ENCODE measurements at regions not wholly inside any gene's neighbourhood (a gene's known extent, or its start where the extent isn't known, plus 50 kb on each side); places are given as distances from the start of the nearest gene placed in this dataset.
"Not testable (repeated sequence)": the region's sequence is repeated elsewhere in the genome, so short reads cannot be mapped to it uniquely, and the experiment has no call there.

DNA sequence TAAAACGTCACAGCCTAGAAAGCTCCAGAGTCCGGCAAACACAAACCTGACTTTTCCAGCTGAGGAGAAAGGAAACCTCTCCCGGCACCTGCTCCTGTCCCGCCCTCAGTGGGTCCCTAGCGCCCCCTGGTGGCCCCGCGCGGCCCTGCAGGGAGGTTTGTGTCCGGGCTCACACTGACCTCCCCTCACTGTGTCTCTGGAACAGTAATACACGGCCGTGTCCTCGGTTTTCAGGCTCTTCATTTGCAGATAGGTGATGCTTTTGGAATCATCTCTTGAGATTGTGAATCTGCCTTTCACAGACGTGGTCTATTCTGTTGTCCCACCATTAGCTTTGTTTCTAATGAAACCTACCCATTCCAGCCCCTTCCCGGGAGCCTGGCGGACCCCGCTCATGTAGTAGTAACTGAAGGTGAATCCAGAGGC is 731.2 kb downstream of the TMEM121 start:
- TF ChIP-seq, protein P1, sequence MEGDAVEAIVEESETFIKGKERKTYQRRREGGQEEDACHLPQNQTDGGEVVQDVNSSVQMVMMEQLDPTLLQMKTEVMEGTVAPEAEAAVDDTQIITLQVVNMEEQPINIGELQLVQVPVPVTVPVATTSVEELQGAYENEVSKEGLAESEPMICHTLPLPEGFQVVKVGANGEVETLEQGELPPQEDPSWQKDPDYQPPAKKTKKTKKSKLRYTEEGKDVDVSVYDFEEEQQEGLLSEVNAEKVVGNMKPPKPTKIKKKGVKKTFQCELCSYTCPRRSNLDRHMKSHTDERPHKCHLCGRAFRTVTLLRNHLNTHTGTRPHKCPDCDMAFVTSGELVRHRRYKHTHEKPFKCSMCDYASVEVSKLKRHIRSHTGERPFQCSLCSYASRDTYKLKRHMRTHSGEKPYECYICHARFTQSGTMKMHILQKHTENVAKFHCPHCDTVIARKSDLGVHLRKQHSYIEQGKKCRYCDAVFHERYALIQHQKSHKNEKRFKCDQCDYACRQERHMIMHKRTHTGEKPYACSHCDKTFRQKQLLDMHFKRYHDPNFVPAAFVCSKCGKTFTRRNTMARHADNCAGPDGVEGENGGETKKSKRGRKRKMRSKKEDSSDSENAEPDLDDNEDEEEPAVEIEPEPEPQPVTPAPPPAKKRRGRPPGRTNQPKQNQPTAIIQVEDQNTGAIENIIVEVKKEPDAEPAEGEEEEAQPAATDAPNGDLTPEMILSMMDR (IDR thresholded peaks at IDR 0.05; ENCODE audit: control insufficient read depth, extremely low read depth, insufficient read depth) = peak; percentile 80
- DNase-seq (ENCODE audit: low read depth); H3K4me3 ChIP-seq (ENCODE audit: low read depth, low read length): not testable (repeated sequence)

DNA sequence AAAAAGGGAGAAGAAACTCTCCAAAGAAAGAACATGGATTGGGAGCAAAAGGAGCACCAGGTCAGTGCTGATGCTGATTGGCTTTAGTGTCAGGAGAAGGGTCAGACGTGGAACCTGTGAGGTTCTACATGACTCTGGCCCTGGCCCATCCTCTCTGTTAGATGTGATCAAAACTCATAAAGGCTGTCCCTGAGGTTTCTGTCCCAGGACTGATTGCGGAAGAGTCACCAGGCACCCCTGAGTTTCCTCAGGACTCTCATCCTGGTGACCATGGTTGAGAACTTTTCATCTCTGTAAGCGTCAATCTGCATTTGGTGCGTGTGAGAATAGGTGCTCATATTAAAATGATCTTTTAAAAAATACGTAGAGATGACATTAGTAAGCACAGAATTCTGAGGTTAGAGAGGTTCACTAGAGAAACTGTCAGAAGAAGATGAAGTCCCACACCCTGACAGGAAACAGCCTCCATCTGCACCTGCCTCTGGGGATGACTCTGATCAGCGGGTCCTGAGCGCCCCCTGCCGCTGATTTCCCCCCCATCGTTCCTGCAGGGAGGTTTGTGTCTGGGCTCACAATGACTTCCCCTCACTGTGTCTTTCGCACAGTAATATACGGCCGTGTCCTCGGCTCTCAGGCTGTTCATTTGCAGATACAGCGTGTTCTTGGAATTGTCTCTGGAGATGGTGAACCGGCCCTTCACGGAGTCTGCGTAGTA is 741.8 kb downstream of the TMEM121 start:
- no peak for DNase-seq (ENCODE audit: low read depth)
- TF ChIP-seq, protein P1 (IDR thresholded peaks at IDR 0.05; ENCODE audit: control insufficient read depth, extremely low read depth, insufficient read depth) = peak; percentile 41
- H3K4me3 ChIP-seq (ENCODE audit: low read depth, low read length) = no peak overlapping the region

DNA sequence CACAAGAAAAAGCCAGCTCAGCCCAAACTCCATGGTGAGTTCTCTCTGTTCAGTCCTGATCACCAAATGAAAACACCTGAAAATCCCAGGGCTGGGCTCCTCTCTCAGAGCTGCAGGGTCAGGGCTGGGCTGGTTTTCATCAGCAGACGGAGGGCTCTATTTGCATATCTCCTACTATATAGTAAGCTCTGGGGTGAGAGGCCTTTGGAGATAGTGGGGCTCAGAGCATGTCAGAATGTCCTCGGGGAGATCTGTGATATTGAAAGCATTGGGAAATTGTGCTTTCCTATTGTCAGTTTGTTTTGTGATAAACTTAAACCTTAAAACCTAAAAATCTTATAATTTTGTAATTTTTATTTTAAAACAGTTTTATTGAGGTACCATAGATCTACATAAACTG is 742.6 kb downstream of the TMEM121 start:
- no peak for DNase-seq (ENCODE audit: low read depth)
- no peak overlapping the region for H3K4me3 ChIP-seq (ENCODE audit: low read depth, low read length)
- TF ChIP-seq, protein P1 (IDR thresholded peaks at IDR 0.05; ENCODE audit: control insufficient read depth, extremely low read depth, insufficient read depth) = no peak

DNA sequence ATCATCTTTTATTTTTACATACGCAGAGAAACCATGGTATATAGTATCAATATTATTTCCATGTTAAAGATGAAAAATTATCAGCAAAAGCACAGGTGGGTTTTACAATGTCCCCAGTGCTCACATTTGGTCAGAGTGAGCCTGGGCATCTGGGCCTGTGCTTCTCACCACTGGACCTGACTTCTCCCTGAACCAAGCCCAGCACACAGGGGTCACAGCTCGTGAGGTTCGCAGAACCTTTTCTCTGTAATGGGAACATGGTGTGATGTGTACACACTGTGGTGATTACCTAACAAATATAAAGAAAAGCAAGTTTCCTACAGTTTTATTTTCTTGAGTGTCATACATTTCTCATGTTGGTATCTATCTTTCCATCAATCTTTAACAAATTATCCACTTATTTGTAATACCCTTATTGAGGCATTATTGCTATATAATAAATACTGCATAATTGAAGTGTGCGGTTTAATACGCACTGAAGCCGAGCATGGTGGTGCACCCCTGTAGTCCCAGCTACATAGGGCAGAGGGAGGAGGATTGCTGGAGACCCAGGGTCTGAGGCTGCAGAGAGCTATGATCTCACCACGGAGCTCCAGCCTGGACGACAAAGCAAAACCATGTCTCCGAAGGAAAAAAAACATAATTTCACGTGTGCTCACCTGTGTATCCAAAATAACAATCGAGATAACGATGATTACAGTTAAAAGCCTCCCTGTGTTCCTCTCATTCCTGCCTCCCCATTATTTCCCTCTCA is 743.2 kb downstream of the TMEM121 start:
- no peak overlapping the region for H3K4me3 ChIP-seq (ENCODE audit: low read depth, low read length)
- TF ChIP-seq, protein P1 (IDR thresholded peaks at IDR 0.05; ENCODE audit: control insufficient read depth, extremely low read depth, insufficient read depth) = no peak
- DNase-seq (ENCODE audit: low read depth) = no peak

DNA sequence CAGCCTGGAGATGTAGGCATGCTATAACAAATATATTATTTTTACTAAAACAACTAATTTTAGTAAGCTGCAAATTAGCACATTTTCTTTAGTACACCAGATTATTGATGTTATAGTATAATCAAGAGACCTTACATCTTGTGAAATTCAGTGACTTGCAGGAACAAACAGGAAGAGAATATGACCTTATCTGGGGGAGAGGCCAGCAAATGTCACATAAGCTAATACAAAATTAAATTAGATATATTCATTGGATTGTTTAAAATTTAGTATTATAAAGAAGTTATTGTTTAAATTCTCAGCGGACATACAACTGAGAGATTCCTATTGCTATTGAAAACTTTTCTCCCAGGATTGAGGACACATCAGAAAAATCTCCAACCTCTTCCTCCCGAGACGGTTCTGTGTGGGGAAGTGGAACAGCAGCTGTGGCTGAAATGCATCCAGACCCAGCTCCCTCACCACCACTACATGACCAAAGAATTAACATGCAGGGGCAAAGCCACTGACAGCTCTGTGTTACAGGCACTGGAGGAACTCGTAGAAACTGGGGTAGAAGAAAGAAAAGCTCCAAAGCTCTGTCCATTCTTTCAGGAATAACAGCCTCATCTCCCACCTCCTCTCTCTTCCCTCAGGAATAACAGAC is 744.2 kb downstream of the TMEM121 start:
- DNase-seq (ENCODE audit: low read depth); H3K4me3 ChIP-seq (ENCODE audit: low read depth, low read length): not testable (repeated sequence)

DNA sequence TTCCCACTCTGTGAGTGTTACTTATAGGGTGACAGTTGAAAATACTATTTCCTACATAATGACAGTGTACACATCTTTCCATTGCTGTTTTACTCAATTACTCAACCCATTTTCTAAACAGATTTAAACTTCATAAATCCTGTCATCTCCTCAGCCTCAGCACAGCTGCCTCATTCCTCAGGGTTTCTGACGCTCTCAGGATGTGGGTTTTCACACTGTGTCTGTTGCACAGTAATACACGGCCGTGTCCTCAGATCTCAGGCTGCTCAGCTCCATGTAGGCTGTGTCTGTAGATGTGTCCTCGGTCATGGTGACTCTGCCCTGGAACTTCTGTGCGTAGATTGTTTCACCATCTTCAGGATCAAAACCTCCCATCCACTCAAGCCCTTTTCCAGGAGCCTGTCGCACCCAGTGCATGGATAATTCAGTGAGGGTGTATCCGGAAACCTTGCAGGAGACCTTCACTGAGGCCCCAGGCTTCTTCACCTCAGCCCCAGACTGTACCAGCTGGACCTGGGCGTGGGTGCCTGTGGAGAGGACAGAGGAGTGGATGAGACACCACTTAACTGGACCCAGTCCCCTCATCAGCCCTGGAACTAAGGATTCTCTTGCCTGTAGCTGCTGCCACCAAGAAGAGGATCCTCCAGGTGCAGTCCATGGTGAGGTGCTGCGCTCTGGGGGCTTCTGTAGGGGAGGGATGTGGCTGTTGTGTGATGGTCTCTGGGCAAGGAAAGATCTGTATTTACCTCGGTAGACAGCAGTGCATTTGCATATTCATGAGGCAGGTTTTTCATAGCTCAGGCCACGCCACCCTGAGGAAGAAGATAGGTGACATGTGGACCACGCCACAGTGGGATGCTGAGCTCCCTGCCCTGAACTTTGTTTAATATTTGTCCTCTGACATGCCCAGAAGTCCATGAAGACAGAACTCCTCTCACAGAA is 750.2 kb downstream of the TMEM121 start:
- no peak for DNase-seq (ENCODE audit: low read depth)
- TF ChIP-seq, protein P1 (IDR thresholded peaks at IDR 0.05; ENCODE audit: control insufficient read depth, extremely low read depth, insufficient read depth) = no peak
- no peak overlapping the region for H3K4me3 ChIP-seq (ENCODE audit: low read depth, low read length)
